Common myeloid progenitor, CD34-positive (primary cell): ENCODE measurements at regions not wholly inside any gene's neighbourhood (a gene's known extent, or its start where the extent isn't known, plus 50 kb on each side); places are given as distances from the start of the nearest gene placed in this dataset.

Source experiments
- CTCF ChIA-PET: fragments of 350-600 bp; sonication (Branson Sonifier 250); formaldehyde crosslinking; loops from one replicate; lab custom pipeline; 2021; ENCODE audit warnings: antibody characterized with exemption; lab: Charles Lee
- POLR2A ChIA-PET: fragments of 350-600 bp; sonication (Branson Sonifier 250); formaldehyde crosslinking; loops from one replicate; lab custom pipeline; 2021; ENCODE audit warnings: antibody characterized with exemption; lab: Charles Lee
- DNase-seq, 3 donors: peaks; one replicate each; pipeline versions ENCODE4 v3.0.0 to v3.0.0-alpha.2; 2013
- H3K27ac ChIP-seq, 2 experiments: 1 replicate in 1 of 2; 2 replicates in 1 of 2; pipeline ENCODE4 v1.7.0; 2013; ENCODE audit warnings: inconsistent platforms in 2 of 2, low read length in 2 of 2, mild to moderate bottlenecking in 2 of 2, low read depth in 1 of 2, moderate library complexity in 1 of 2; ENCODE audit not compliant: severe bottlenecking in 2 of 2, insufficient read depth in 1 of 2, poor library complexity in 1 of 2
- H3K27me3 ChIP-seq, 5 experiments: replicated peaks in 2 of 5; 1 replicate in 3 of 5; 2 replicates in 2 of 5; pipeline versions ENCODE4 v1.6.1 to v1.7.0; 2013; ENCODE audit warnings: low read length in 4 of 5, mild to moderate bottlenecking in 2 of 5, moderate library complexity in 2 of 5, inconsistent platforms in 1 of 5; ENCODE audit not compliant: insufficient read depth in 5 of 5, control insufficient read depth in 4 of 5
- H3K36me3 ChIP-seq, 4 experiments: 1 replicate in 2 of 4; 2 replicates in 2 of 4; pipeline versions ENCODE4 v1.6.1 to v1.7.0; 2013; ENCODE audit warnings: low read length in 3 of 4, control low read depth in 1 of 4, mild to moderate bottlenecking in 1 of 4; ENCODE audit not compliant: control insufficient read depth in 4 of 4, insufficient read depth in 4 of 4
- H3K4me1 ChIP-seq, 4 experiments: 1 replicate in 3 of 4; 2 replicates in 1 of 4; pipeline versions ENCODE4 v1.6.1 to v1.7.1; 2013; ENCODE audit warnings: low read length in 3 of 4, mild to moderate bottlenecking in 3 of 4, control low read depth in 1 of 4, inconsistent platforms in 1 of 4, moderate library complexity in 1 of 4; ENCODE audit not compliant: control insufficient read depth in 4 of 4, insufficient read depth in 4 of 4; ENCODE audit errors: control extremely low read depth in 1 of 4
- H3K4me3 ChIP-seq, 7 experiments: 1 replicate in 4 of 7; 2 replicates in 3 of 7; pipeline versions ENCODE4 v1.5.1 to v1.7.0; 2013; ENCODE audit warnings: mild to moderate bottlenecking in 7 of 7, low read length in 6 of 7, moderate library complexity in 6 of 7, inconsistent platforms in 2 of 7, low read depth in 2 of 7, control low read depth in 1 of 7; ENCODE audit not compliant: insufficient read depth in 4 of 7, control insufficient read depth in 1 of 7; ENCODE audit errors: extremely low read depth in 1 of 7
- H3K9me3 ChIP-seq, 5 experiments: 1 replicate in 4 of 5; 2 replicates in 1 of 5; pipeline versions ENCODE4 v1.6.1 to v1.7.1; 2013; ENCODE audit warnings: low read length in 4 of 5, mild to moderate bottlenecking in 2 of 5, inconsistent platforms in 1 of 5, low read depth in 1 of 5, moderate library complexity in 1 of 5; ENCODE audit not compliant: control insufficient read depth in 4 of 5, insufficient read depth in 2 of 5; ENCODE audit errors: control extremely low read depth in 1 of 5
- WGBS: methylation state at CpG from one replicate; pipeline ENCODE4 v1.1.5; 2013; ENCODE audit not compliant: insufficient coverage; 5-methylcytosine and 5-hydroxymethylcytosine counted together

- POLR2A ChIA-PET = interaction anchor here (0.9 kb wide), 1 partner anchor 10 kb away, joined by 3 read pairs; no protein-coding TSS in a partner anchor
- WGBS = 100% methylated on average over 6 of the region's 6 CpGs
Observed at GRCh38 chr15:69535998-69536397, 83.4 kb downstream of the RPLP1 start.

GRCh38 chr15:69536726-69537512 lies 84.3 kb downstream of the RPLP1 start:
- CTCF ChIA-PET = no interaction called here

More at GRCh38 chr15:69535998-69536397, 83.4 kb downstream of the RPLP1 start:
- H3K36me3 ChIP-seq = no peaks in the 10 kb centered on the region
- H3K4me3 ChIP-seq = no peak overlapping the region
- DNase-seq = no peak
- no peak overlapping the region for H3K27ac ChIP-seq
- H3K4me1 ChIP-seq = no peaks in the 10 kb centered on the region
- H3K9me3 ChIP-seq = no peaks in the 10 kb centered on the region
- CTCF ChIA-PET = interaction anchor here (0.7 to 1.2 kb wide), 3 partner anchors 9 to 22 kb away, joined by 3 read pairs; no protein-coding TSS in a partner anchor
- H3K27me3 ChIP-seq = no peaks in the 10 kb centered on the region

GRCh38 chr15:69537901-69538300 lies 85.3 kb downstream of the RPLP1 start:
- ChIA-PET CTCF (interaction anchor here (1.4 kb wide), 1 partner anchor 10 kb away, joined by 4 read pairs; no protein-coding TSS in a partner anchor), POLR2A (no interaction called here)
- 100% methylated on average over 1 of the region's 1 CpG for WGBS

More at GRCh38 chr15:69536726-69537512, 84.3 kb downstream of the RPLP1 start:
- H3K4me1 ChIP-seq = no peaks in the 10 kb centered on the region
- H3K27ac ChIP-seq = no peak overlapping the region
- no peaks in the 10 kb centered on the region for H3K27me3 ChIP-seq
- no peaks in the 10 kb centered on the region for H3K9me3 ChIP-seq
- POLR2A ChIA-PET = interaction anchor here (0.9 kb wide), 1 partner anchor 11 kb away, joined by 3 read pairs; no protein-coding TSS in a partner anchor
- no peak overlapping the region for H3K4me3 ChIP-seq
- DNase-seq = no peak
- H3K36me3 ChIP-seq = no peaks in the 10 kb centered on the region
- 98% methylated on average over 5 of the region's 7 CpGs for WGBS

GRCh38 chr15:69538379-69538778 lies 85.8 kb downstream of the RPLP1 start:
- no peak for DNase-seq
- Histone ChIP-seq H3K4me3 (no peak overlapping the region), H3K27ac (no peak overlapping the region), H3K9me3 (no peaks in the 10 kb centered on the region), H3K27me3 (no peaks in the 10 kb centered on the region), H3K36me3 (no peaks in the 10 kb centered on the region), H3K4me1 (no peaks in the 10 kb centered on the region)
- ChIA-PET POLR2A (no interaction called here), CTCF (interaction anchor here (1.4 kb wide), 1 partner anchor 9 kb away, joined by 4 read pairs; no protein-coding TSS in a partner anchor)
- 100% methylated on average over 4 of the region's 5 CpGs for WGBS

More at GRCh38 chr15:69537901-69538300, 85.3 kb downstream of the RPLP1 start:
- H3K27me3 ChIP-seq = no peaks in the 10 kb centered on the region
- no peak for DNase-seq
- H3K4me1 ChIP-seq = no peaks in the 10 kb centered on the region
- no peak overlapping the region for H3K4me3 ChIP-seq
- no peaks in the 10 kb centered on the region for H3K36me3 ChIP-seq
- no peak overlapping the region for H3K27ac ChIP-seq
- H3K9me3 ChIP-seq = no peaks in the 10 kb centered on the region

- WGBS = 98% methylated on average over 9 of the region's 11 CpGs
Observed at GRCh38 chr15:69539345-69539744, 86.7 kb downstream of the RPLP1 start.

GRCh38 chr15:69540622-69541021 lies 88.0 kb downstream of the RPLP1 start:
- WGBS = 98% methylated on average over 6 of the region's 9 CpGs
- ChIA-PET POLR2A (interaction anchor here (0.6 kb wide), 1 partner anchor 812 kb away, joined by 3 read pairs; no protein-coding TSS in a partner anchor), CTCF (interaction anchor here (1.2 kb wide), 1 partner anchor 11 kb away, joined by 4 read pairs; no protein-coding TSS in a partner anchor)
- DNase-seq = no peak
- Histone ChIP-seq H3K27ac (no peak overlapping the region), H3K36me3 (no peaks in the 10 kb centered on the region), H3K4me3 (no peak overlapping the region), H3K9me3 (no peaks in the 10 kb centered on the region), H3K4me1 (no peaks in the 10 kb centered on the region), H3K27me3 (no peaks in the 10 kb centered on the region)

More at GRCh38 chr15:69539345-69539744, 86.7 kb downstream of the RPLP1 start:
- Histone ChIP-seq H3K27me3 (no peaks in the 10 kb centered on the region), H3K9me3 (no peaks in the 10 kb centered on the region), H3K27ac (no peak overlapping the region), H3K36me3 (no peaks in the 10 kb centered on the region), H3K4me1 (no peaks in the 10 kb centered on the region), H3K4me3 (no peak overlapping the region)
- POLR2A ChIA-PET = no interaction called here
- no peak for DNase-seq
- CTCF ChIA-PET = interaction anchor here (1.4 kb wide), 1 partner anchor 8 kb away, joined by 4 read pairs; no protein-coding TSS in a partner anchor

GRCh38 chr15:69542028-69542427 lies 89.4 kb downstream of the RPLP1 start:
- WGBS = 96% methylated on average over 6 of the region's 7 CpGs
- H3K27me3 ChIP-seq = no peaks in the 10 kb centered on the region
- H3K4me1 ChIP-seq = no peaks in the 10 kb centered on the region
- H3K27ac ChIP-seq = no peak overlapping the region
- H3K9me3 ChIP-seq = no peaks in the 10 kb centered on the region
- ChIA-PET CTCF (interaction anchor here (0.6 to 1.0 kb wide), 2 partner anchors 24 to 35 kb away, joined by 3 read pairs; no protein-coding TSS in a partner anchor), POLR2A (no interaction called here)
- no peak overlapping the region for H3K4me3 ChIP-seq
- no peak for DNase-seq
- no peaks in the 10 kb centered on the region for H3K36me3 ChIP-seq
